GM04504 (cell line): ENCODE measurements at regions not wholly inside any gene's neighbourhood (a gene's known extent, or its start where the extent isn't known, plus 50 kb on each side); places are given as distances from the start of the nearest gene placed in this dataset.
A peak's percentile ranks its signal among the peaks of the same experiment; 100 is the strongest.
"Not testable (repeated sequence)": the region's sequence is repeated elsewhere in the genome, so short reads cannot be mapped to it uniquely, and the experiment has no call there.

ENCODE experiments used
- DNase-seq: peaks from one replicate; pipeline ENCODE4 v3.0.0-alpha.2; 2012; ENCODE audit warnings: low read depth

DNA sequence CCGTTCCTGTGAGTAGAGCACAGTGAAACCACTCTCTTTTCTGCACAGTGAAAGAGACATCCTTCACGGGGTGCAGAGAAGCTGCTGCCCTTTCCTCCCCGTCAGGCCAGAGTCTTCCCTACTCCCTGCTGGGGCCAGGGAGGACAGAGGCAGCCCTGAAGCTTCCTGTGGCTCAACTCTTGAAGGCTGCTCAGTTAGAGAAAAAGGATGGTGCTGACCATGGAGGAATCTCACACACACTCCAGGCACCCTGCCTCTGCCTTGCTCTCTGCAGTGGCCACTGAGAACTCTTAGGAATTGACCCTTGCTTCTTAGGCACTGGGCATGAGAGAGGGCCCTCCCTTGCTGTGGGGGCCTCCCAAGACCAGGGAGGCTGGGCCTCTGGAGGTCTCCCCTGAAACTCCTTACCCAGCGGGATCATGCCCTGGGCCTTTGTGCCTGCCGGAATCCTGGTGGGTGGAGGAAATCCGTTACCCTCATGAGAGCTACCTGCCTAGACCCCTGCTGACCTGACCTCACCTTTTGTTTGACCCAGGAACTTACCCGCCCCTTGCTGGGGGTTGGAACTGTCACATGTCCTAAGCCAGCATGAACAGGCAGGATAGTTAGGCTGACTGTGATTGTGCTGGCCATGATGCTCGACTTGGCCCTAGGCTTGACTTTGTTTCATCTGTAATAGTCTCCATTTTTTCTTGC lies 65.0 kb upstream of the CD93 start:
- DNase-seq: no peak

DNA sequence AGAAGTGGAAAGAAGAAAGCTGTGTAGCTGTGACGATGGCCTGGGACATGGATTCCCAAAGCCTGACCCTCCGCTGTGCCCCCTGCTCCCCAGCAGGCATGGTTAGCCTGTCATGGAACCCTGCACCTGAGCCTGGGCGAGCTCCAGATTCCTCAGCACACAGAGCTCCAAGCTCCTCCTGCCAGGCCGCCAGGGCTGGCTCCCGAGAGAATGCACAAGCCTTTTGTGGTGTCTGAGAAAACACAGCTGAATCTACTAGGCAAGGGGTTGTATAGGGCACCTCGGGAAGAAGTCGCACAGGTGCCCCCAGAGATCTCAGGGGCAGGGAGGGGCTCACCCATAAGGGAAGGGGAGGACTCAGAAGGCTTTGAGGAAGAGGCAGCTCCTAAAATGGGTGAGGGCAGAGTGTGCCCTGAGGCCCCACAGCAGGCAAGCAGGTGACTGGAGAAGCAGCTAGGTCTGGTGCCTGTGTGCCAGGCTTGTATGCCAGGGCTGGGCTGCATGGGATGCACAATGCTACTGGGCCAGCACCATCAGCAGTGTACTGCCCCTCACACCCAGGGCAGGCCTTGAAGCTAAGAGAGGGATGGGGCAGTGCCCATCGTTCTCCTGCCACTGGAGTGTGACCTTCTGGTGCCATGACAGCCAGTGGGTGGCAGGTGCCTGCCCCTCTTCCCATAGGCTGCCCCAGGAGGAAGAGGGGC lies 64.3 kb upstream of the CD93 start:
- DNase-seq: no peak

DNA sequence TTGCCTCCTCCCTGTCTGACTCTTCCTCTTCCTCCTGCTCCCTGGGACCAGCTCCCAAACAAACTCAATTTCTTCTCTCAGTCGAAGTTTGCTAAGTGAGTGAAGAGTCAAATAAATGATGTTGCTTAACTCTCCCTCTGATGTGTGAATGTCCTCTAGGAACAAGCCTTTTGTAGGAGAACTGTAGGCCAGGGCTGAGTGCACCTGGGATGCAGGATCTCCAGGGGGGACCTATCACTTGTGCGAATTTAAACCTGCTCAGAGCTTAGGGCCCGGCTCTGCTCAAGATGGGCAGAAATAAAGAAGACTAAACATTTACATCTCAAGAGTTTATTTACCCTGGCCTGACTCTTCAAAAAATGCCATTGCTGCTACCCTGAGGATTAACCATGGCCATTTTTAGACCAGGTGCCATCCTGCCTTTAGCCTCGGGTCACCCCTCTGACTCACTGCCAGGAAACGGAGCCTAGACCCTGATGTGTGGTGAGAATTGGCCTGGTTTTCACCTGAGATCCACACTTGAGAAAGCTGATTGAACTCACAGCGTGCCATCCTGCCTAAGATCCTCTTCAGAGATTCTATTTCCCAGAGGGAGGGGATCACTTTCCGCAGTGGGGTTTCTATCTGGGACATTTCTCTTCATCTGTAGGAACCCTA lies 63.6 kb upstream of the CD93 start:
- DNase-seq: no peak

DNA sequence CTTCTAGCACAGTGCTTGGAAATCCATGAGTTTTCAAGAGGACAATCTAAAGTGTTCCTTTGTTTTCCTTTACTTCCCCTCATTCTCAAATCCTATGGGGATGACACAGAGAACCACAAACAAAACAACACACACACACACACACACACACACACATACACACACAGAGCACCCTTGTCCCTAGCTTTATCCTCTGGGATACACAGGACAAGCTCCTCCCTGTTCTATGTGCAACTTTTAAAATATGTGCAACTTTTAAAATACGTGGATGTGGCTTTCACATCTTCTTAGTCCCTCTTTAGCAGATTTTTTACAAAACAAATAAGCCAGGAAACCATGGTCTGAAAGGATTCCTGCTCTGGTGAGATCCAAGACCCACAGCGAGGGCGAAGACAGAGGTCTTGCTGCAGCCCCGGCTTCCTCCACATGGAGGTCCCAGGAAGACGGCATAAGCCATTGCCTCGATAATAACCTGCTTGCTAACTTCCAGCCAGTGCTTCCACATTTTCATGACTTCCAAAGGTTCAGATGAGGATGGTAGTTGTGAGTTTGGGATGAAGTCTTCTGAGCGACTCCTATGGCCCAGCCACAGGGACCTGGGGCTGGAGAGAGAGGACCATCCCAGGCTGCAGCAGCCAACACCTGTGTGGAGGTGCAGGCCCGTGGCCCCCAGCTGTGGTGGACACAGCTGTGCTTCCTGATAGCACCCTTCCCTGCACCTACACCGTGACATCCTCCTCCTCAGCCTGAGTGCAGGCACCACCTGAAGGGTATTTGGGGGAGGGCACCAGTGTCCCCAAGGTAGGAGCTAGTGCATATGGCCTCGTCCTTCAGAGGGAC lies 62.8 kb upstream of the CD93 start:
- DNase-seq: no peak

DNA sequence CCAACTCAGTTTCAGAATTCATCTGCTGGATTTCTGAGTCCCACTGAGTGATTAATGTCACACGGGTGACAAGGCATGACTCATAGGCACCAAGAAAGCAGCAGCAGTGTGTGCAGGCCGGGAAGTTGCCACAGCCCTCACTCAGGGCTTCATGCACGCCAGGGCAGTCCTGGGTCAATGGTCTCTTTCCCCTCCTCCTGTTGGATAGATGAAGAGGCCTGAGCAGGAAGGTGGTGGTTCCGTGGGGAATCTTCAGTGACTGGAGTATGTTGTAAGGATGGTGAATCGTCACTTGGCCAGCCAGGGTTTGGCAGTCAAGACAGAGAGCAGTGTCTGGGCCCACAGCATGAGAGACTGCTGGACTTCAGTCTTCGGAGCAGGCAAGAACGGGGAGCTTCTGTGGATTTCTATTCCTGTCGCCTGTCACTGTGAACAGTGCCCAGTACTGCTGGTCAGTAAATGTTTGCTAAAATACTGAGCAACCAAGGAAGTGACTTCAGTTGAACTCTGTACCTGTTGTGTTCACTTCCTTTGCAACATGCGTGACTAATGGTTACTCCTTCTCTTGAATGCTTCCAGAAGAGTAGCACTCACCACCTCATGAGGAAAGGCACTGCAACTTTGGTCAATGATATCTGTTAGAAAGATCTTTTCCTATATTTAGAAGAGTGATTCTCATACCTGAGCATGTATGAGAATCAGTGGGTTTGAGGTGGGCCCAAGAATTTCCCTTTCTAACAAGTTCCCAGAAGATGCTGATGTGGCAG lies 62.0 kb upstream of the CD93 start:
- DNase-seq: peak; percentile 90

DNA sequence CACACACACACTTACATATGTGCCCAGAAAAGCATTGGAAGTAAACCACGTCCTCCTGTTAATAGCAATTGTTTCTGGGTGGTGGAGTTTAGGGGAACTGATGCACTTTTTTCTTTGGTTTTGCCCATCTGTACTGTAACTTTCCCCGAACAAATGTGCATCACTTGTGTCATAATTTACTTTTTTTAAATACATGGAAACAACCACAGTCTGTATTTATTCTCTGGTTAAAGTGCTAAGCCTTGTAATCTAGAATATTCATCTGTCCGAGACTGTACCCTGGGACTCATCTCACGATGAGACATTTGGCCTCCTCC lies 61.5 kb upstream of the CD93 start:
- no peak for DNase-seq

DNA sequence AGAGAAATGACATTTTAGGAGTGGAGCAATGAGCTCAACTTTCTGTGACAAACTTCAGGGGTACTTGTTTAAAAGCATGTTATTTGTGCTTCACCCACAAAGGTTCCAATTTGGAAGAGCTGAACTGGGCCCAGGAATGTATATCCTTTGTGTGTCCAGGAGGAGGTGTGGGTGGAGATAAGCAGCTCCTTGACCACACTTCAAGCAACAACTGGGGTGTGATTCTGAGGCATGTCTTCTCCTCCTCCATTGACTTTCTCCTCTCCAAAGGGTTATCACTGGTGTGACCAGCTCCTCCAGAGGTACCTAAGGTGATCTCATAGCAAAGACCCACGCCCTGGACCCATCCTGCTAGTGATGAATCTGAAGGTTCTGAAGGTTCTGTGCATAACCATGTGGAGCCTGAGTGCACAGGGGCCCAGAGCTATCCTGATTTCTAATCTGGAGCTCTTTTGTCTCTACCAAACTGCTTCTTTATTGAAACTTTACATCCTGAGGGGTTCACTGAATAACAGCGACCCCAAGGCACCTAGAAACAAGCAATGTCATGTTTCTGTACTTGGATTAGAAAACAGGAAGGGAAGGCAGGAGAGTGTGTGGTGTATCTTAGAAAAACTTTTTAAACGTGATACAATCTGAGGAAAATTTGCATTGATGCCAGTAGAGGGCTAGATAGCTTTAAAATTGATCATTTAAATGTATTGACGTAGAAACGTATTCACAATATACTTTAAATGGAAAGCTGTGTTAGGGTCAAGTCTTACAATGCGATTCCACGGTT lies 60.9 kb upstream of the CD93 start:
- DNase-seq: no peak

DNA sequence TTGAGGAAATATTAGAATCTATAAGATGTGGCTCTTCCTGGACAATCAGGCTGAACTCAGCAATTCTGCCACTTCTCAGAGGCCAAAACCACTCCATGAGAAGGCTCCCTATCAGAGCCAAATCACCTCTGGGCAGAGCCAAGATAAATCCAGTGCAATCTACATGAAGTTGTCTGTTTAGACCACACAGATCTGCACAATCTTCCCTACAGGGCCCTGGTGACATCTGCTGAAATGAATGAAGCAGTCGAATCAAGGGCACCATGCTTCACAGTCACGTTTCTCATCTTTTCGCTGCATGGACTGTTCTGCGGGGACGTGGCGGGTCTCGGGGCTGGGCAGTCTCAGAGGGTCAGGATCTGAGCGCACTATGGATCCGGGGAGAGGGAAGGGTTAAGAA lies 60.1 kb upstream of the CD93 start:
- DNase-seq: no peak

DNA sequence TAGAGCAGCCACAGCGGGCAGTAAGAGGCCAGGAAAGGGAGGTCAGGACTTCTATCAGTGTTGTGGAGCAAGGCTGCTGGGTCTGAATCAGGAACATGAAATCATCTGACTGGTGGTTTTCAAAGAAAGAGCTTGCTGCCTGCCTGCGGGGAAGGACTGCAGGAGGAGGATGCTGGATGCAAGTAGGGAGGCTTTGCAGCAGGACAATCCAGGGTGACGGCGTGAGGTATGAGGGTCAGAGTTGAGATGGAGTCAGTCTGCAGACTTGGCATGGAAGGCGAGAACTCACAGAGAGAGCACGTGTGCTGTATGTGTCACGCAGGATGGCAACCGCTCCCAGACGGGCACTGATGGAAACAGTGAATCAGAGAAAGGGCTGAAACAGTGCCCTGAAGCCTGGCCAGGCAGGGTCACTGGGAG lies 59.2 kb upstream of the CD93 start:
- peak; percentile 65 for DNase-seq

DNA sequence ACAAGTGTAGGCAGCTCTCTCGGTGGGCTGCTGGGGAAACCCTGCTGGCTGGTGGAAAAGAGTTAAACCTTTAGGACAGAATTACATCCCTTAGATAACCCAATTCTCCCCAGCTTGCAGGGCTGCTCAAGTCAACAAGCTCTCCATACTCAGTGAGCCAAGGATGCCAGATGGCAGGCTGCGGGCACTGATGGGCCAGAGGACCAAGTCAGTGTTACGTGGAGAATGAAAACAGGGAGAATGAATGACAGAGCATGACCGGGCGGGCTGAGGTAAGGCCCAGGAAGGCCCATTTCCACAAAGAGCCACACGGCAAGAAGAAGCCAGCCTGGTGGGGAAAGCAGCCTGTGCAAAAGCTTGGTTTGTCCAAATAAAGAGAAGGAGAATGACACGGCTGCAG lies 58.7 kb upstream of the CD93 start:
- no peak for DNase-seq

DNA sequence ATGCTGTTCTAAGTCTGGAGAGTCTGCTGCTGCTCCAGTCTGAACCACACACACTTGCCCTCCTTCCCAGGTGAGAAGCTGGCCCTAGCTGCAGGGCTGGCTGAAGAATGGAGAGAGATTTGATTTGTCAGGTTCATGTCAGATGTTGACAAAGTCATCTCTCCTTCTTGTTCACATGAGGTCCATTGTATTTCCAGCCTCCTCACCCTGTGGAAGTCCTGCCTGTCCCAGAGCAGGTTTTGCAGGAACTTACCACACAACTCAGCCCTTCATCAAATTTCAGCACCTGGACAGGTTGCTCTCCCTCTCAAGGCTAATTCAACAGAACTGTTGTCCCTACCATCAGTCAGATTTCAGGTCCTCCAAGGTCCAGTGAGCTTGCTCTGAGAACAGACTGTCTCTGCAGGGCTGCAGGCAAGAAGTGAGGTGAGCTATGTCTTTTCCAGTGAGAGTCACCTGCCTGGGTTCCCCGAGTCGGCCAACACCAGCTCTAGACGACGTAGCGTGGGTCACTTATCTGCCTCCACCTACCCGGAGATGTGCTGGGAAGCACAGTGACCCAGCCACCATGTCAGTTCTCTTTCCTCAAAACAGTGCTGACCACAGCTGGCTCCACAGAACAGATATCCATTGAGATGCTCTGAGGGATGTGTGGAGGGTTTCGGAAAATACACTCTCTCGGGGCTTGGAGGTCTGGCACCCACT lies 58.0 kb upstream of the CD93 start:
- DNase-seq: no peak

DNA sequence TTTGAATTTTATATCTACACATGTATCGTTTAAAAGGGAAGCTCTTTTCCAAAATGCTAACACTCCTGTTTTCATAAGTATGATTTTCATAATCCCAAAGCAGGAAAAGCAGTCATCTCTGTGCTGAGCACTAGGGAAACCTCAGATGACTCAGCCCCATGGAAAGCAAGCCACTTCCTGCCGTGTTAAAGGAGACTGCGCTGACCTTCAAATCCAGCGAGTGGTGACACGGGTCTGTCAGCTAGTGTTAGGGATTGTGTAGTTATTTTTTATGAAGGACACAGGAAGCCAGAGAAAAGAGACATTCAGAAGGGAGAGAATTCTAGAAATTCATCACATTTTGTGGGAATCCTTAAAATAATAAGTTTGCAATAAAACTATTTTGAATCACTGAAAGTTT lies 57.0 kb upstream of the CD93 start:
- peak; percentile 65 for DNase-seq

DNA sequence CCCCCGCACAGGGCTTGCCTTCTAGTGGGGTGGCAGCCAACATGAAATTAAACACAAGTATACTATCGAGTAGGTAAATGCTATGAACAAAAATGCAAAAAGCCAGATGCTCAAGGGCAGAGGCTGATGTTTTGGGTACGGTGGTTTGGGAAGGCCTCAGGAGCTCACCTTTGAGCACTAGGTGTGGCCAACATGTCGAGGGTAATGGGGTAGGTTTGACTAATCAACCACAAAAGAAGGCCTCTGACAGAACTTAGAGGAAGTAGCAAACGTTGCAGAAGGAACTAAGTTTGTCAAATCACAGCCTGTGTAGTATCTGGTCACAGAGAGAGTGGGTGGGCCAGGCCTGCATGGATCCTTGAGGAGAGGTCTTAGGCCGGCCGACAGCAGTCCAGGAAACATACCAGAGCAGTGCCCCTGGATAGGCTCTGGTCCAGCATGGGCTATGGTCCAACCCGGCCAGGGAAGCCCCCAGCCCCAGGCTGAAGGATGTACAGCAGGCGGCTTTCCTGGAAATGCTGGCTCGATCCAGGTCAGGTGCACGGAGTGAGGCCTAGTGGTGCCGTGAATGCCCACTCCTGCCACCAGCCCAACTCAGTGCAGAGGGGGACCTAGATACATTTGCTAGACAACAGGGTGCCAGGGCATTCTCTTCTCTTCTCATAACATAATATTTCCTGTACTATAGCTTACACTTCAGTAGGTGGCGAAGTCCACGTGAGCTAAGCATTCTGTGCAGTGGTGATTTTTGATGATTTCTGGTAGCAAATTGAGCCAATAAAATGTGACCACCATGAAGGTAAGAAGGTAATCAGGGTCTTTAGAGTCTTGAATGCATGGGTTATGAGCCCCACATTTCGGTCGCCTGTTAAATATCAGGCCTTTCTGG lies 56.3 kb upstream of the CD93 start:
- no peak for DNase-seq

DNA sequence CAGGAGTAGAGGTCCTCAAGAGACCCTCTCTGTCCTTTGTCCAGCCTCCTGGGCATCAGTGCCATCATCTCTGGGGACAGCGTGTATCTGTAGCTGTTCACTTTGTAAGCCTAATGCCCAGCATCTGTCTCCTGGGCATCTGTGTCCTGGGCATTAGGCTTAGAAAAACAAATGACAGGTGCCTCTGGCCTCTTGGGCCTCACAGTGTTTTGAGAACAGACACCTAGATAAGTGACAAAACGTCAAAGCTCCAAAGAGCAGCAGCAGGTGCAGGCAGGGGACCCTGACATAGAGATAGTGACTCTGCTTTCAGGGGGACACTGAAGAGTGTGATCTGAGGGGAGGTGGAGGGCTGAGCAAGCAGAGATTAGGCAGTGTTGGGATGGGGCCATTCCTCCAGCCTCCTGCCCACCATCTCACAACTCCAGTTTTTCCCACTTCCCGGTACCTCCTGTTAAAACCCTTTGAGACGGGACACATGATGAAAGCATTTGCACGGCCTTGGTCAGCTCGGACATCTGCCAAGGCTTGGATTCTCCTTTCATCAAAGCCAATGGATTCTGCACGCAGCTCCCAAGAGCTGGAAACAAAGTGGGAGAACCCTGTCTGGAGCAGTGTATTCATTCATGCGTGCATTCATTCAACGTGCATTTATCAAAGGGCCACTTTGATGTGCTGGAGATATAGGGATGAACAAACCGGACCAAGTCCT lies 55.5 kb upstream of the CD93 start:
- no peak for DNase-seq

DNA sequence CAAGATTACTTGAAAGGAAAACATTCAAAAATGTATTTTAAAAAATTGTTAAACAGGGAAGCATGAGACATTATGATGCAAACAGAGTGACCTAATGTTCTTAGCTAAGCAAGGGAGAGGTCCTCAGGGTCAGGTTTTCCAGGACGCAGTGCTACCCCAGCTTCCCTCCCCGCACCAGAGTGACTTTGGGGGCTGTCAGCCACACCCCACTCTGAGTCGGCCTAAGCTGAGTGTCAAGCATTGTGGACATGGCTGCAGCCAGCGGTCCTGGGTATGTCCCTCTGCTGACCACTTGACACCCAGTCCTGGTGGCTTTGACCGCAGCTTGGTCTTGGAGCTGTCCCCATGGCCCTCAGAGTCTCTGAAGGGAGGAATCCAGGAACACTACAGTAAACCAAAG lies 54.9 kb upstream of the CD93 start:
- no peak for DNase-seq

DNA sequence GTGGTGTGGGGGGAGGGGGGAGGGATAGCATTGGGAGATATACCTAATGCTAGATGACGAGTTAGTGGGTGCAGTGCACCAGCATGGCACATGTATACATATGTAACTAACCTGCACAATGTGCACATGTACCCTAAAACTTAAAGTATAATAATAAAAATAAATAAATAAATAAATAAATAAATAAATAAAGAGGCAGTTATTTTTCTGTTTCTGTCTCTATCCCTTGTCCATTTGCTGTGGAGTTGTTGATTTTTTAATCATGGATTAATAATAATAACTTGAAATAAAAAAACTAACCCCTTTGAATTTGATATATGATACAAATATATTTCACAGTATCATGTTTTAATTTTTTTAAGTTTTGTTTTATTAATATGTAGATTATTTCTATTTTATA lies 53.9 kb upstream of the CD93 start:
- not testable (repeated sequence) for DNase-seq

DNA sequence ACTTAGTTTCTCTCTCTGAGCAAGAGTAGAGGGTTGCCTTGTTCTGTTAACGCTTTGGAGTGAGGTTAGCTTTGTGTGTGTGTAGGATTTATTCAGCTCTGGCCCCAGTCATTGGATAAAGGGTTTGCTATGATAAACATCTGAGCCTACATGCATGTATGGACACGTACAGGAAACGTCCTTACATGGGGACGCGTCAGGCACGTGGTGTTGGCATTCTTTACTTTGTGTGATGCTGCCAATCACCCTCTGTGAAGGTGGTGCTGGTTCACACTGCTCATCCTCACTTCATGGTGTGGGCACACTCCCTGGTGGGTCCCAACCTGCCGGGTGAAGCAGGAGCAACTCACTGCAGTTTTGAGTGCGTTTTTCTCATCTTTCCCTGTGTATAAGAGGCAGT lies 53.4 kb upstream of the CD93 start:
- DNase-seq: no peak

DNA sequence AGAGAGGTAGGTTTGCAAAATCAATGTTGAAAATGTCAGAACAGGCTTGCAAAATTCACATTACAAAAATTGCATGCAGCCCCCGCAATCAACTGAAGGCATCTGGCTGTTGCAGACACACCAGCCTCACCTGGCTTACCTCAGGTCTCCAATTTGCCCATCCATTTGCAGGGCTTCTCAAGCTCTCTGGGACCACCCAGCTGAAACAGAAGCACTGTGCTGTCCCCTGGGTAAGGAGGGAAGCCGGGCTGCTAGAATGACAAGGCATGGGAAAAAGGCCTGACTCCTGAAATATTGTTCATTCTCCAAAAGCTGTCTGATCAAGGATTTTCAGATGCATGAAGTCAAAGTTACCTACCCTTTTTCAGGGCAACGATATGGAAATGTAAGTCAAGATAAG lies 52.6 kb upstream of the CD93 start:
- DNase-seq: no peak

DNA sequence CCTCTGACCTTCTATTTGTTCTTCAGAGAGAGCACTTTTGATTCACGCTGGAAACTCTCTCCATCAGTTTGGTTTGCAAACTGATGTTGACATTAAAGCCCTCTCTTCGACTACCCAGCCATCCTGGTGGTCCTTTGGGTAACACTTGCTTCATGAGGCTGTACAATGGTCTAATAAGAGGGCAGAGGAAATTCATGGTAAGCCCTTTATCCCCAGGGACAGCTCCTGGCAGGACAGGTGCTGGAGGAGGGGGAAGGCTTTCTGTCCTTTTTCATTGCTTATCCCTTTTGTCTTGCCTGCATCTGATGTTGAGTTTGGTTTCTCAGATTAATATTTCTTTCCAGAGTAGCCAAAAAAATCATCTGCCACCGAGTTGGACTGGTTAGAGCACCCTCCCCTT lies 52.1 kb upstream of the CD93 start:
- DNase-seq: no peak
